HG03045 (cell line): ENCODE measurements at regions not wholly inside any gene's neighbourhood (a gene's known extent, or its start where the extent isn't known, plus 50 kb on each side); places are given as distances from the start of the nearest gene placed in this dataset.

Experiments
- ATAC-seq: cut with Tn5 transposase; IDR thresholded peaks from one replicate; pipeline ENCODE4 v1.9.1; 2021; ENCODE audit warnings: mild to moderate bottlenecking, moderate library complexity; ENCODE audit not compliant: unreplicated experiment

- ATAC-seq: no peak
These were observed 1598.8 kb upstream of the MIR17HG start for GRCh38 chr13:89748716-89749115.

- ATAC-seq: no peak
These were observed 1597.6 kb upstream of the MIR17HG start for GRCh38 chr13:89749888-89750287.

DNA sequence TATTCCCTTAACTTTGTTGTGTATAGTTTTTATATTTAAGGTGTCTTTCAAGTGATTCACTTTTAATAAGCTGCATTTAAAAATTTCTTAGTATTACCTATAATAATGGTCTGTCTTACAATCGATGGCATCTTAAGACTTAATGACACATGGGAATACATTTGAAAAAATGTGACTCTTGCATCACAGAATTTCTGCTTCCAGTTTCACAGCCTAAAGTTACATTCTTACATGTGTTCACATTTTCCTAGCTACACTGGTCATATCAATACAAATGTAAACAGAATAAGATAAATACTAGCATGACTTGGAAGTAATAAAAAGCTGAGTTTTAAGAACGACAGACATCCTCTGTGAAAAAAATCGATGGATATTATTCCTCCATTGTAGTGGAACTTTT, 1597.1 kb upstream of the MIR17HG start:
- no peak for ATAC-seq

GRCh38 chr13:89751432-89751930, 1596.0 kb upstream of the MIR17HG start:
- ATAC-seq: no peak

DNA sequence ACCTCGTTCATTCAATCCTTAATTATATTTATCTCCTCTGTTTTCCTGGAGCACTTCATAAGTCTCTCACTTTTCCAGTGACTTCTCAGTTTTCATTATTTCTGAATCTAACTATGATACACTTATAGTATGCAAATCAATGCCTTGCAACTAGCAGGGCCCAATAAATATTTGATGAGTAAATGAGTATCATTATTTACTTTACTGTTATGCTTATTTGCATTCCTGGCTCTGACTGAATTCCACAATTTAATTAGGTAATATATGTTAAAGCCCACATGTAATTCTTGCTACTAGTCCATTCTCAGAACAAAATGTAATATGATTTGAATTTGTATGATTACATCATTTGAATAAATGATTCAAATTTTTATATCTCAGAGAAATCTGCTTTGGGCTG, 1595.1 kb upstream of the MIR17HG start:
- ATAC-seq: no peak

GRCh38 chr13:89755729-89756492, 1591.6 kb upstream of the MIR17HG start:
- no peak for ATAC-seq

DNA sequence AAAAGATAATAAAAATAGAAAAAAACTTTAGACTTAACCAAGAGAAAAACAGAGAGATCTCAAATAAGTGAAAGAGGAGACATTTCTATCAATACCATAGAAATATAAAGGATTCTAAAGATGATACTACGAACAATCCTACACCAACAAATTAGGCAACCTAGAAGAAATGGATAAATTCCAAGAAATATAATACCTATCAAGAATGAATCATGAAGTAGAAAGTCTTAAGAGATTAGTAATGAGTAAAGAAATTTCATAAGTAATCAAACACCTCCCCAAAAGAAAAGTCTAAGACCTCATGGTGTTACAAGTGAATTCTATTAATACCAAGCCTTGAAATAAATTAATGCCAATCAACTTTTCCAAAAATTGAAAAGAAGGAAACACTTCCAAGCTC, 1584.5 kb upstream of the MIR17HG start:
- no peak for ATAC-seq

- ATAC-seq: no peak
These were observed 1564.2 kb upstream of the MIR17HG start for GRCh38 chr13:89783221-89783755.

DNA sequence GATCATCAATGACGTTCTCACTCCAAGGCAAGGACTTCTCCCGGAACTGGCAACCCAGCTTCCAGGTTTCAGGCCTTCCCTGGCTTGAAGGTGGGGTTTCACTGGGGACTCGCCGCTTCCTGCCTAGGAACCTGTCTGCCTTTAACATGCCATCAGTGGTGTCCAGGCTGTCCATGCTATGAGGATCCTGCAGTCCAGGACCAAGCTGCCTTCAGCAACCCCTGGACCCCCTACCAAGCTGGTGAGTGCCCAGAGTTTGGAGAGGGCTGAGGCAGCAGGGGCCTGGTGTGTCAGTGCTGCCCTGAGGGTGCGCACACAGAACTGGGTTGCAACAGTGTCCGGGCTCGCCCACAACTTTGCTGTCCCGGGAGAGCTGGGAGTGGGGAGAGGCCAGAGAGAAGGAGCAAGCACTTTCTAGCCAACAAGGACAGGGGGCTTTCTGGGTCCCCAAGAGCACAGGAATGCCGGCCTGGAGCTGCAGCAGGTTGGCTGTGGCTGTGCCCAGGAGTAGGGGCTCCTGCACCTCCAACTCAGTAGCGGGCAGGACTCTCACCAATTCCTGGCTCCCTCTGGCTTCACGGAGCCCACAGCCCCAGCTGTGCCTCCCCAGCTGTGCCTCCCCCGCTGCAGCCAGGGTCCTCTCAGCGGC, 1563.2 kb upstream of the MIR17HG start:
- no peak for ATAC-seq

GRCh38 chr13:89786531-89786930, 1561.0 kb upstream of the MIR17HG start:
- ATAC-seq: no peak

DNA sequence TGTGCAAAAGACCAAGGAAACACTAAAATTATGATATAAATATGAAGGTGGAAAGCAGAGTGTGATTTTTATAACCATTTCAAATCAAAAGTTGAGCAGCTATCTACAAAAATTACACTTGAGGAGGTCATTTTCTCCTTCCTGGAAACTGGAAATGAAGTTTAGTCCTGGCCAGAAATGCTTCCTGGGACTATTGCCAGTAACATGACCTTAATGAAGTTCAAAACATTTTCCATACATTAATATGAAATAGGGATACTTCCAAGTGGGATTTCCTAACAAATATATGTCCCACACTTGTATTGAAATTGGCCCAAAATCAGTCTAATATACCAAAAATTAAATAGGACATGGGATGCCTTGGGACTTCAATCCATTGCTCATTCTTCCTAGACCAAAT, 1556.8 kb upstream of the MIR17HG start:
- no peak for ATAC-seq

GRCh38 chr13:89791971-89792630, 1555.4 kb upstream of the MIR17HG start:
- ATAC-seq: no peak

DNA sequence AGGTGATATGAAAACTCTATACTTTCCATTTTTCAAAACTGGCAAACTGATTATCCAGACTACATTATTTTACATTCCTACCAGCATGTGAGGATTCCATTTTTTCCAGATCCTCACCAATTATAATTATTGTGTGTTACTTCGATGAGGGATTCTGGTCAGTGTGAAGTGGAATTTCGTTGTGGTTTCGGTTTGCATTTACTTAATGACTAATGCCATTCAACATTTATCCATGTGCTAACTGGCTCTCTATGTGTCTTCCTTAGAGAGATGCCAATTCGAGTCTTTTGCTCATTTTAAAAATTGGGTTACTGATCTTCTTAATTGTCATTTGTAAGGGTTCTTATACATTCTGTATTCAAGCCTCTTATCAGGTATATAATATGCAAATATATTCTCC, 1551.3 kb upstream of the MIR17HG start:
- no peak for ATAC-seq

- no peak for ATAC-seq
These were observed 1543.6 kb upstream of the MIR17HG start for GRCh38 chr13:89803839-89804238.

DNA sequence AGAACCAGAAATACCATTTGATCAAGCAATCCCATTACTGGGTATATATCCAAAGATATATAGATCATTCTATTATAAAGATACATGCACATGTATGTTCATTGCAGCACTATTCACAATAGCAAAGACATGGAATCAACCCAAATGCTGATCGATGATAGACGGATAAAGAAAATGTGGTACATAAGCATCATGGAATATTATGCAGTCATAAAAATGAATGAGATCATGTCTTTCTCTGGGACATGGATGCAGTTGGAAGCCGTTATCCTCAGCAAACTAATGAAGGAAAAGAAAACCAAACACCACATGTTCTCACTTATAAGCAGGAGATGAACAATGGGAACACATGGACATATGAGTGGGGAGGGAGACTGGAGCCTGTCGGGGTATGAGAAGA, 1540.9 kb upstream of the MIR17HG start:
- no peak for ATAC-seq

GRCh38 chr13:89812856-89813255, 1534.6 kb upstream of the MIR17HG start:
- no peak for ATAC-seq

- ATAC-seq: no peak
These were observed 1531.1 kb upstream of the MIR17HG start for GRCh38 chr13:89816404-89816803.

DNA sequence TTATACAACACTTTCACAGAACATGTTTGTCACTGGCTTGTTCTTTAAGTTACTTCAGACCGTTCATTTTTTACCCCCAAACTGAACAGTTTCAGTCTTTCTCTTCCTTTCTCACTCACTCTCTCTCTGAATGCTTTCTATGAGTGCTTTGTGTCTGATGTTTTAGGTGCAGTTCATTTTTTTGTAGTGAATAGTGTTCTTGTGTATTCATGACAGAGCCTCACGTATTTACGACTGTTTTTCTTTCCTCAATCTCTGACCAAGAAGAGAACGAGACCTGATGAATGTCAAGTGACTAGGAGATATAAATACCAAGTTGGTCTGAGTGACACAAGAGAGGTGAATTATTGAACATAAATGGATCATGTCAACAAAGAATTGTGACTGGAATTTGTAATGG, 1525.0 kb upstream of the MIR17HG start:
- ATAC-seq: no peak

DNA sequence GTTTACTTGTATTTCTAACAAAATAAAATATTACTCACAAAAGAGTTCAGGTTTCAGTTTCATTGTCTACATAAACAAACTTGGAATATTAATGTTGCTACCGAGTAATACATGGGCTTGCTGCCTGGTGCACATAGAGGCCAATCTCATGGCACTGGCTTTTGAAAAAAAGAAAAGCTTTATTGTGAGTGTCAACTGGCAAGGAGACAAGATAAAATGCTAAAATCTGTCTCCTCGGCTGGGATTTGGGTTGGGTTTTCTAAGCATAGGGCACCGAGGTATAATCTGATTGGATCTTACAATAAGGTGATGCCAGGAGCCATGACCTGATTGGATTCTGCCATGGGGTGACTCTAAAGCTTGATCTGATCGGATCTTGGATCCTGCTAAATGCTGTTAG, 1519.9 kb upstream of the MIR17HG start:
- ATAC-seq: no peak

DNA sequence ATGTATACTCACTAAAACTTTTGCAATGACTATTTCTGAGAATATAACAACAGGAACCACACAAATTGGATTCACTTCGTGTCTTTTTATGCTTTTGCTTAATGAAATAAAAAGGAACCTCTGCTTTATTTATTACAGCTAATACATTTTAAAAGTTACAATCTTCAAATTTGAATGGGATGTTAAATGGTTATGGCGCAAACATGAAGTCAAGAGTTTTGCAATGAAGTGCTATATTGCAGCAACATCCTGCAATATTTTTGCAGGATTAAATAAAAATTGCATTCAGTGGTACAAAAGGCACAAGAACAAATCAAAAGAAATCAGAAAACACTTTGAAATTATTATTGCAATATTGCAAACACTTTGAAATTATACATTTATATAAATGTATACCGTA, 1519.0 kb upstream of the MIR17HG start:
- no peak for ATAC-seq

DNA sequence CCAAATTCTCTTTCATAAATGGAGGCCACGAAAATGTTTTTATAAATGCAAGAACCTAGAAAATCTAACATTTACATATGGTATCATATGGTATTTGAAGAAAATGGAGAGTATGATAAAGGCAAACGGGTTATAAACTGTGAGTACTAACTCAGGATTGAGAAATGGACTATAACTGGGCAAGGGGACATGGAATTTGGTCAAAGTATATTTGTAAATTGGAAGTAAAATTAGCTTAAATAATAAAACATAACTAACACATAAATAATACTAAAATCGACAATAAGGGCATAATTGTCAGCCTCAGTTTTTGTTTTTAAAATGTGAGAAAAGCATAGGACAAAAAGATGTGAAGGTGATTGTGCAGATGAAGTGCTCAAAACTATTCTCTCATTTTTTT, 1516.3 kb upstream of the MIR17HG start:
- ATAC-seq: no peak

GRCh38 chr13:89832827-89833226, 1514.7 kb upstream of the MIR17HG start:
- ATAC-seq: no peak
